Neural cell (in vitro differentiated cells): ENCODE measurements at regions not wholly inside any gene's neighbourhood (a gene's known extent, or its start where the extent isn't known, plus 50 kb on each side); places are given as distances from the start of the nearest gene placed in this dataset.

Experiments used
- EP300 ChIP-seq: fragments of 450-650 bp; conservative IDR thresholded peaks from 2 replicates; pipeline ENCODE4 v1.6.1; 2014; ENCODE audit warnings: antibody characterized with exemption, mild to moderate bottlenecking, moderate library complexity; ENCODE audit not compliant: poor library complexity, severe bottlenecking
- EZH2 ChIP-seq: fragments of 200-600, 300-800 bp; shearing (Covaris generic), sonication (generic); IDR thresholded peaks from 2 replicates; pipeline ENCODE4 v1.6.1; 2014; ENCODE audit warnings: antibody characterized with exemption, low read length, borderline replicate concordance, mild to moderate bottlenecking; ENCODE audit not compliant: insufficient read depth, poor library complexity, severe bottlenecking
- MXI1 ChIP-seq: fragments of 450-650 bp; conservative IDR thresholded peaks from 2 replicates; pipeline ENCODE4 v1.6.1; 2014; ENCODE audit warnings: antibody characterized with exemption, mild to moderate bottlenecking; ENCODE audit not compliant: poor library complexity, severe bottlenecking
- POLR2AphosphoS5 ChIP-seq: IDR thresholded peaks from 2 replicates; pipeline ENCODE4 v1.6.1; 2012
- RAD21 ChIP-seq: fragments of 450-650 bp; conservative IDR thresholded peaks from 2 replicates; pipeline ENCODE4 v1.6.1; 2014; ENCODE audit warnings: antibody characterized with exemption, mild to moderate bottlenecking, moderate library complexity
- SMC3 ChIP-seq: fragments of 450-650 bp; conservative IDR thresholded peaks from 2 replicates; pipeline ENCODE4 v1.6.1; 2014; ENCODE audit warnings: antibody characterized with exemption, mild to moderate bottlenecking, moderate library complexity; ENCODE audit not compliant: poor library complexity
- TAF1 ChIP-seq: IDR thresholded peaks from 2 replicates; pipeline ENCODE4 v1.6.1; 2012; ENCODE audit warnings: low read depth
- TF ChIP-seq, protein P1 (sequence below): fragments of 450-650 bp; IDR thresholded peaks from 2 replicates; pipeline ENCODE4 v1.5.1; 2014; ENCODE audit warnings: antibody characterized with exemption, mild to moderate bottlenecking, moderate library complexity; ENCODE audit not compliant: poor library complexity, severe bottlenecking
- TF ChIP-seq, protein P2 (sequence below): IDR thresholded peaks from 2 replicates; pipeline ENCODE4 v1.6.1; 2012; ENCODE audit warnings: borderline replicate concordance

DNA sequence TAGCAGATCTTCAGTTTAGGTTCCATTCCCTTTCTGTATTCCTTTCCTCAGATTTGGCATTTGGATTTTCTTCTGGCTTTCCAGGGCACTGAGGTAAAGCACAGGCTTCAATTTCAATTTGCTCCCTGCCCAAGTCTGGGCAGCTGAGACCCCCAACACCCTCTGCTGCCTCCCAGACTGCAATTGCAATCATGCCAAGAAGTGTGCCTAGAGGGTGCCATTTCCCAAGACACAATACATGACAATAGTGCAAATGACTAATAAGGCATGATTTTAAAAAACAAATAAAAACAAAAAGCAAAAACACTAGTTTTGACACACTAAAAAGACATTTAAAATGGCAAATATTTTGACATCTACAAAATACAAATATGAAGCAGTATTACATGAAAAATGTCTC, 364.8 kb downstream of the EPM2A start:
- TF ChIP-seq POLR2AphosphoS5 (no peak), EP300 (no peak), EZH2 (no peak), TAF1 (no peak), SMC3 (no peak), MXI1 (no peak), RAD21 (no peak)
- TF ChIP-seq, protein P1, sequence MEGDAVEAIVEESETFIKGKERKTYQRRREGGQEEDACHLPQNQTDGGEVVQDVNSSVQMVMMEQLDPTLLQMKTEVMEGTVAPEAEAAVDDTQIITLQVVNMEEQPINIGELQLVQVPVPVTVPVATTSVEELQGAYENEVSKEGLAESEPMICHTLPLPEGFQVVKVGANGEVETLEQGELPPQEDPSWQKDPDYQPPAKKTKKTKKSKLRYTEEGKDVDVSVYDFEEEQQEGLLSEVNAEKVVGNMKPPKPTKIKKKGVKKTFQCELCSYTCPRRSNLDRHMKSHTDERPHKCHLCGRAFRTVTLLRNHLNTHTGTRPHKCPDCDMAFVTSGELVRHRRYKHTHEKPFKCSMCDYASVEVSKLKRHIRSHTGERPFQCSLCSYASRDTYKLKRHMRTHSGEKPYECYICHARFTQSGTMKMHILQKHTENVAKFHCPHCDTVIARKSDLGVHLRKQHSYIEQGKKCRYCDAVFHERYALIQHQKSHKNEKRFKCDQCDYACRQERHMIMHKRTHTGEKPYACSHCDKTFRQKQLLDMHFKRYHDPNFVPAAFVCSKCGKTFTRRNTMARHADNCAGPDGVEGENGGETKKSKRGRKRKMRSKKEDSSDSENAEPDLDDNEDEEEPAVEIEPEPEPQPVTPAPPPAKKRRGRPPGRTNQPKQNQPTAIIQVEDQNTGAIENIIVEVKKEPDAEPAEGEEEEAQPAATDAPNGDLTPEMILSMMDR = no peak
- TF ChIP-seq, protein P2, sequence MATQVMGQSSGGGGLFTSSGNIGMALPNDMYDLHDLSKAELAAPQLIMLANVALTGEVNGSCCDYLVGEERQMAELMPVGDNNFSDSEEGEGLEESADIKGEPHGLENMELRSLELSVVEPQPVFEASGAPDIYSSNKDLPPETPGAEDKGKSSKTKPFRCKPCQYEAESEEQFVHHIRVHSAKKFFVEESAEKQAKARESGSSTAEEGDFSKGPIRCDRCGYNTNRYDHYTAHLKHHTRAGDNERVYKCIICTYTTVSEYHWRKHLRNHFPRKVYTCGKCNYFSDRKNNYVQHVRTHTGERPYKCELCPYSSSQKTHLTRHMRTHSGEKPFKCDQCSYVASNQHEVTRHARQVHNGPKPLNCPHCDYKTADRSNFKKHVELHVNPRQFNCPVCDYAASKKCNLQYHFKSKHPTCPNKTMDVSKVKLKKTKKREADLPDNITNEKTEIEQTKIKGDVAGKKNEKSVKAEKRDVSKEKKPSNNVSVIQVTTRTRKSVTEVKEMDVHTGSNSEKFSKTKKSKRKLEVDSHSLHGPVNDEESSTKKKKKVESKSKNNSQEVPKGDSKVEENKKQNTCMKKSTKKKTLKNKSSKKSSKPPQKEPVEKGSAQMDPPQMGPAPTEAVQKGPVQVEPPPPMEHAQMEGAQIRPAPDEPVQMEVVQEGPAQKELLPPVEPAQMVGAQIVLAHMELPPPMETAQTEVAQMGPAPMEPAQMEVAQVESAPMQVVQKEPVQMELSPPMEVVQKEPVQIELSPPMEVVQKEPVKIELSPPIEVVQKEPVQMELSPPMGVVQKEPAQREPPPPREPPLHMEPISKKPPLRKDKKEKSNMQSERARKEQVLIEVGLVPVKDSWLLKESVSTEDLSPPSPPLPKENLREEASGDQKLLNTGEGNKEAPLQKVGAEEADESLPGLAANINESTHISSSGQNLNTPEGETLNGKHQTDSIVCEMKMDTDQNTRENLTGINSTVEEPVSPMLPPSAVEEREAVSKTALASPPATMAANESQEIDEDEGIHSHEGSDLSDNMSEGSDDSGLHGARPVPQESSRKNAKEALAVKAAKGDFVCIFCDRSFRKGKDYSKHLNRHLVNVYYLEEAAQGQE = no peak
